GM23338 (cell line): ENCODE measurements at regions not wholly inside any gene's neighbourhood (a gene's known extent, or its start where the extent isn't known, plus 50 kb on each side); places are given as distances from the start of the nearest gene placed in this dataset.

ENCODE experiments used
- CREB1 ChIP-seq: fragments of 250-450 bp; sonication (Bioruptor Pico); IDR thresholded peaks from 2 replicates; pipeline ENCODE4 v1.5.0; 2020; ENCODE audit warnings: low read depth, mild to moderate bottlenecking, moderate library complexity
- CTCF ChIP-seq, 2 experiments: fragments of 200-600 bp in 1 of 2; sonication (generic) in 1 of 2; conservative IDR thresholded peaks; 2 replicates each; pipeline versions ENCODE4 v1.5.1 to v1.6.1; 2016 to 2017; ENCODE audit warnings: antibody characterized with exemption in 2 of 2, low read depth in 2 of 2, mild to moderate bottlenecking in 2 of 2, moderate library complexity in 1 of 2
- EZH2 ChIP-seq: fragments of 200-600 bp; sonication (generic); IDR thresholded peaks from one replicate; pipeline ENCODE4 v1.8.0; 2017; ENCODE audit warnings: antibody characterized with exemption, mild to moderate bottlenecking, low read depth; ENCODE audit not compliant: unreplicated experiment
- POLR2AphosphoS5 ChIP-seq: IDR thresholded peaks from 2 replicates; pipeline ENCODE4 v1.6.1; 2016; ENCODE audit warnings: antibody characterized with exemption, low read depth
- STAT1 ChIP-seq: IDR thresholded peaks from one replicate; pipeline ENCODE4 v1.6.1; 2016; ENCODE audit warnings: antibody characterized with exemption; ENCODE audit not compliant: unreplicated experiment
- TF ChIP-seq, protein P1 (sequence below): fragments of 250-450 bp; sonication (Bioruptor Pico); IDR thresholded peaks from 2 replicates; pipeline ENCODE4 v1.5.0; 2020; ENCODE audit warnings: mild to moderate bottlenecking, moderate library complexity
- TF ChIP-seq, protein P2 (sequence below): IDR thresholded peaks from one replicate; pipeline ENCODE4 v1.6.1; 2018; ENCODE audit warnings: antibody characterized with exemption; ENCODE audit not compliant: unreplicated experiment

- TF ChIP-seq, protein P1, sequence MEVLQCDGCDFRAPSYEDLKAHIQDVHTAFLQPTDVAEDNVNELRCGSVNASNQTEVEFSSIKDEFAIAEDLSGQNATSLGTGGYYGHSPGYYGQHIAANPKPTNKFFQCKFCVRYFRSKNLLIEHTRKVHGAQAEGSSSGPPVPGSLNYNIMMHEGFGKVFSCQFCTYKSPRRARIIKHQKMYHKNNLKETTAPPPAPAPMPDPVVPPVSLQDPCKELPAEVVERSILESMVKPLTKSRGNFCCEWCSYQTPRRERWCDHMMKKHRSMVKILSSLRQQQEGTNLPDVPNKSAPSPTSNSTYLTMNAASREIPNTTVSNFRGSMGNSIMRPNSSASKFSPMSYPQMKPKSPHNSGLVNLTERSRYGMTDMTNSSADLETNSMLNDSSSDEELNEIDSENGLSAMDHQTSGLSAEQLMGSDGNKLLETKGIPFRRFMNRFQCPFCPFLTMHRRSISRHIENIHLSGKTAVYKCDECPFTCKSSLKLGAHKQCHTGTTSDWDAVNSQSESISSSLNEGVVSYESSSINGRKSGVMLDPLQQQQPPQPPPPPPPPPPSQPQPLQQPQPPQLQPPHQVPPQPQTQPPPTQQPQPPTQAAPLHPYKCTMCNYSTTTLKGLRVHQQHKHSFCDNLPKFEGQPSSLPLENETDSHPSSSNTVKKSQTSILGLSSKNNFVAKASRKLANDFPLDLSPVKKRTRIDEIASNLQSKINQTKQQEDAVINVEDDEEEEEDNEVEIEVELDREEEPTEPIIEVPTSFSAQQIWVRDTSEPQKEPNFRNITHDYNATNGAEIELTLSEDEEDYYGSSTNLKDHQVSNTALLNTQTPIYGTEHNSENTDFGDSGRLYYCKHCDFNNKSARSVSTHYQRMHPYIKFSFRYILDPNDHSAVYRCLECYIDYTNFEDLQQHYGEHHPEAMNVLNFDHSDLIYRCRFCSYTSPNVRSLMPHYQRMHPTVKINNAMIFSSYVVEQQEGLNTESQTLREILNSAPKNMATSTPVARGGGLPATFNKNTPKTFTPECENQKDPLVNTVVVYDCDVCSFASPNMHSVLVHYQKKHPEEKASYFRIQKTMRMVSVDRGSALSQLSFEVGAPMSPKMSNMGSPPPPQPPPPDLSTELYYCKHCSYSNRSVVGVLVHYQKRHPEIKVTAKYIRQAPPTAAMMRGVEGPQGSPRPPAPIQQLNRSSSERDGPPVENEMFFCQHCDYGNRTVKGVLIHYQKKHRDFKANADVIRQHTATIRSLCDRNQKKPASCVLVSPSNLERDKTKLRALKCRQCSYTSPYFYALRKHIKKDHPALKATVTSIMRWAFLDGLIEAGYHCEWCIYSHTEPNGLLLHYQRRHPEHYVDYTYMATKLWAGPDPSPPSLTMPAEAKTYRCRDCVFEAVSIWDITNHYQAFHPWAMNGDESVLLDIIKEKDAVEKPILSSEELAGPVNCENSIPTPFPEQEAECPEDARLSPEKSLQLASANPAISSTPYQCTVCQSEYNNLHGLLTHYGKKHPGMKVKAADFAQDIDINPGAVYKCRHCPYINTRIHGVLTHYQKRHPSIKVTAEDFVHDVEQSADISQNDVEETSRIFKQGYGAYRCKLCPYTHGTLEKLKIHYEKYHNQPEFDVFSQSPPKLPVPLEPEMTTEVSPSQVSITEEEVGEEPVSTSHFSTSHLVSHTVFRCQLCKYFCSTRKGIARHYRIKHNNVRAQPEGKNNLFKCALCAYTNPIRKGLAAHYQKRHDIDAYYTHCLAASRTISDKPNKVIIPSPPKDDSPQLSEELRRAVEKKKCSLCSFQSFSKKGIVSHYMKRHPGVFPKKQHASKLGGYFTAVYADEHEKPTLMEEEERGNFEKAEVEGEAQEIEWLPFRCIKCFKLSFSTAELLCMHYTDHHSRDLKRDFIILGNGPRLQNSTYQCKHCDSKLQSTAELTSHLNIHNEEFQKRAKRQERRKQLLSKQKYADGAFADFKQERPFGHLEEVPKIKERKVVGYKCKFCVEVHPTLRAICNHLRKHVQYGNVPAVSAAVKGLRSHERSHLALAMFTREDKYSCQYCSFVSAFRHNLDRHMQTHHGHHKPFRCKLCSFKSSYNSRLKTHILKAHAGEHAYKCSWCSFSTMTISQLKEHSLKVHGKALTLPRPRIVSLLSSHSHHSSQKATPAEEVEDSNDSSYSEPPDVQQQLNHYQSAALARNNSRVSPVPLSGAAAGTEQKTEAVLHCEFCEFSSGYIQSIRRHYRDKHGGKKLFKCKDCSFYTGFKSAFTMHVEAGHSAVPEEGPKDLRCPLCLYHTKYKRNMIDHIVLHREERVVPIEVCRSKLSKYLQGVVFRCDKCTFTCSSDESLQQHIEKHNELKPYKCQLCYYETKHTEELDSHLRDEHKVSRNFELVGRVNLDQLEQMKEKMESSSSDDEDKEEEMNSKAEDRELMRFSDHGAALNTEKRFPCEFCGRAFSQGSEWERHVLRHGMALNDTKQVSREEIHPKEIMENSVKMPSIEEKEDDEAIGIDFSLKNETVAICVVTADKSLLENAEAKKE (CRISPR knock-in tag), result no peak
- no peak for TF ChIP-seq STAT1
- no peak for TF ChIP-seq EZH2
- TF ChIP-seq POLR2AphosphoS5, result no peak
- TF ChIP-seq CTCF (conservative IDR thresholded peaks at IDR 0.05; ENCODE audit: low read depth in 2 of 2), result no peak
- TF ChIP-seq, protein P2, sequence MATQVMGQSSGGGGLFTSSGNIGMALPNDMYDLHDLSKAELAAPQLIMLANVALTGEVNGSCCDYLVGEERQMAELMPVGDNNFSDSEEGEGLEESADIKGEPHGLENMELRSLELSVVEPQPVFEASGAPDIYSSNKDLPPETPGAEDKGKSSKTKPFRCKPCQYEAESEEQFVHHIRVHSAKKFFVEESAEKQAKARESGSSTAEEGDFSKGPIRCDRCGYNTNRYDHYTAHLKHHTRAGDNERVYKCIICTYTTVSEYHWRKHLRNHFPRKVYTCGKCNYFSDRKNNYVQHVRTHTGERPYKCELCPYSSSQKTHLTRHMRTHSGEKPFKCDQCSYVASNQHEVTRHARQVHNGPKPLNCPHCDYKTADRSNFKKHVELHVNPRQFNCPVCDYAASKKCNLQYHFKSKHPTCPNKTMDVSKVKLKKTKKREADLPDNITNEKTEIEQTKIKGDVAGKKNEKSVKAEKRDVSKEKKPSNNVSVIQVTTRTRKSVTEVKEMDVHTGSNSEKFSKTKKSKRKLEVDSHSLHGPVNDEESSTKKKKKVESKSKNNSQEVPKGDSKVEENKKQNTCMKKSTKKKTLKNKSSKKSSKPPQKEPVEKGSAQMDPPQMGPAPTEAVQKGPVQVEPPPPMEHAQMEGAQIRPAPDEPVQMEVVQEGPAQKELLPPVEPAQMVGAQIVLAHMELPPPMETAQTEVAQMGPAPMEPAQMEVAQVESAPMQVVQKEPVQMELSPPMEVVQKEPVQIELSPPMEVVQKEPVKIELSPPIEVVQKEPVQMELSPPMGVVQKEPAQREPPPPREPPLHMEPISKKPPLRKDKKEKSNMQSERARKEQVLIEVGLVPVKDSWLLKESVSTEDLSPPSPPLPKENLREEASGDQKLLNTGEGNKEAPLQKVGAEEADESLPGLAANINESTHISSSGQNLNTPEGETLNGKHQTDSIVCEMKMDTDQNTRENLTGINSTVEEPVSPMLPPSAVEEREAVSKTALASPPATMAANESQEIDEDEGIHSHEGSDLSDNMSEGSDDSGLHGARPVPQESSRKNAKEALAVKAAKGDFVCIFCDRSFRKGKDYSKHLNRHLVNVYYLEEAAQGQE, result no peak
- no peak for TF ChIP-seq CREB1
These were observed 404.3 kb downstream of the MN1 start (continued) for GRCh38 chr22:27397036-27397953.
